Keratinocyte (primary cell): ENCODE measurements at regions not wholly inside any gene's neighbourhood (a gene's known extent, or its start where the extent isn't known, plus 50 kb on each side); places are given as distances from the start of the nearest gene placed in this dataset.

Experiments used
- DNase-seq: peaks from one replicate; pipeline ENCODE4 v3.0.0-alpha.2; 2011; ENCODE audit warnings: low read depth, missing footprints, low spot score
- FAIRE-seq: peaks from 2 replicates; lab custom pipeline; 2011; peaks lifted over from hg19 to GRCh38; lab: Jason Lieb, UNC
- H2AFZ ChIP-seq: 2 replicates; pipeline ENCODE4 v1.6.0; 2012; ENCODE audit warnings: low read length, control low read depth, inconsistent platforms; ENCODE audit not compliant: control insufficient read depth
- H3K27ac ChIP-seq: 2 replicates; pipeline ENCODE4 v1.5.1; 2011; ENCODE audit warnings: low read length; ENCODE audit not compliant: control insufficient read depth, insufficient read depth
- H3K27me3 ChIP-seq: 3 replicates; pipeline ENCODE4 v1.6.0; 2011; ENCODE audit warnings: low read length; ENCODE audit not compliant: control insufficient read depth, insufficient read depth; ENCODE audit errors: extremely low read depth
- H3K36me3 ChIP-seq, 2 experiments: 2 replicates in 1 of 2; 3 replicates in 1 of 2; pipeline ENCODE4 v1.5.1; 2011; ENCODE audit warnings: low read length in 2 of 2, mild to moderate bottlenecking in 1 of 2; ENCODE audit not compliant: control insufficient read depth in 2 of 2, insufficient read depth in 2 of 2; ENCODE audit errors: extremely low read depth in 1 of 2
- H3K4me1 ChIP-seq: 3 replicates; pipeline ENCODE4 v1.5.1; 2011; ENCODE audit warnings: low read length; ENCODE audit not compliant: control insufficient read depth, insufficient read depth; ENCODE audit errors: extremely low read depth
- H3K4me2 ChIP-seq: 3 replicates; pipeline ENCODE4 v1.6.0; 2011; ENCODE audit warnings: low read depth, low read length; ENCODE audit not compliant: control insufficient read depth, insufficient read depth; ENCODE audit errors: extremely low read depth
- H3K4me3 ChIP-seq, 3 experiments: fragments of 200-600 bp in 1 of 3; sonication (generic) in 1 of 3; 2 replicates in 2 of 3; 3 replicates in 1 of 3; pipeline ENCODE4 v1.5.1; 2011 to 2016; ENCODE audit warnings: low read length in 3 of 3, mild to moderate bottlenecking in 3 of 3, control low read depth in 2 of 3, inconsistent platforms in 1 of 3, low read depth in 1 of 3, mixed read lengths in 1 of 3, mixed run types in 1 of 3, moderate library complexity in 1 of 3; ENCODE audit not compliant: control insufficient read depth in 2 of 3, insufficient read depth in 2 of 3; ENCODE audit errors: extremely low read depth in 1 of 3
- H3K79me2 ChIP-seq: 2 replicates; pipeline ENCODE4 v1.6.0; 2012; ENCODE audit warnings: low read length; ENCODE audit not compliant: control insufficient read depth, insufficient read depth
- H3K9ac ChIP-seq: 3 replicates; pipeline ENCODE4 v1.6.0; 2011; ENCODE audit warnings: low read length; ENCODE audit not compliant: control insufficient read depth, insufficient read depth; ENCODE audit errors: extremely low read depth
- H3K9me1 ChIP-seq: 3 replicates; pipeline ENCODE4 v1.6.0; 2011; ENCODE audit warnings: low read length; ENCODE audit not compliant: control insufficient read depth, insufficient read depth; ENCODE audit errors: extremely low read depth
- H3K9me3 ChIP-seq: 2 replicates; pipeline ENCODE4 v1.5.1; 2012; ENCODE audit warnings: low read depth, low read length; ENCODE audit not compliant: control insufficient read depth
- H4K20me1 ChIP-seq: 3 replicates; pipeline ENCODE4 v1.6.0; 2011; ENCODE audit warnings: low read length; ENCODE audit not compliant: control insufficient read depth, insufficient read depth; ENCODE audit errors: extremely low read depth
- CTCF ChIP-seq, 3 experiments: IDR thresholded peaks in 1 of 3; conservative IDR thresholded peaks in 1 of 3; optimal IDR thresholded peaks in 1 of 3; 2 replicates in 2 of 3; 3 replicates in 1 of 3; pipeline versions ENCODE3 to v1.5.1; 2011; ENCODE audit warnings: low read length in 3 of 3, mild to moderate bottlenecking in 3 of 3, moderate library complexity in 2 of 3, control low read depth in 1 of 3, inconsistent platforms in 1 of 3; ENCODE audit not compliant: insufficient read depth in 2 of 3; ENCODE audit errors: extremely low read depth in 1 of 3
- EZH2 ChIP-seq: IDR thresholded peaks from one replicate; pipeline ENCODE4 v1.6.1; 2012; ENCODE audit warnings: inconsistent platforms, mild to moderate bottlenecking, low read length, moderate library complexity
- dilution Hi-C: fragments of 300-500 bp; cut with MboI; formaldehyde crosslinking; loops from one replicate; pipeline ENCODE4 v1.7.0; 2020; ENCODE audit warnings: low sequenced_read_pairs; ENCODE audit not compliant: extremely low pct_ligation_motif_present

GRCh38 chr2:60267122-60267521, 286.3 kb downstream of the BCL11A start:
- Histone ChIP-seq H3K9ac (no peak overlapping the region), H3K4me1 (no peaks in the 10 kb centered on the region), H3K9me1 (no peaks in the 10 kb centered on the region), H2AFZ (no peak overlapping the region), H3K4me3 (no peak overlapping the region), H3K9me3 (no peaks in the 10 kb centered on the region), H3K27ac (no peak overlapping the region), H3K27me3 (no peaks in the 10 kb centered on the region), H3K79me2 (no peaks in the 10 kb centered on the region), H3K4me2 (no peak overlapping the region), H4K20me1 (no peaks in the 10 kb centered on the region), H3K36me3 (no peaks in the 10 kb centered on the region)
- no peak for TF ChIP-seq CTCF (optimal IDR thresholded peaks at IDR 0.05 in 1 of 3, IDR thresholded peaks at IDR 0.05 in 1 of 3, conservative IDR thresholded peaks at IDR 0.05 in 1 of 3; ENCODE audit: extremely low read depth in 1 of 3, insufficient read depth in 2 of 3, low read length in 3 of 3)
- no peak for TF ChIP-seq EZH2
- dilution Hi-C loops: no loop called here
- FAIRE-seq (no peak), DNase-seq (no peak)

- H3K36me3 ChIP-seq: no peaks in the 10 kb centered on the region
- H3K9me3 ChIP-seq: no peaks in the 10 kb centered on the region
- H3K27ac ChIP-seq: no peak overlapping the region
- H3K27me3 ChIP-seq: no peaks in the 10 kb centered on the region
- dilution Hi-C loops: no loop called here
- no peak overlapping the region for H3K9ac ChIP-seq
- H3K4me1 ChIP-seq: peaks cover 12% of the 10 kb centered on the region
- FAIRE-seq: no peak
- H4K20me1 ChIP-seq: no peaks in the 10 kb centered on the region
- H3K4me3 ChIP-seq: no peak overlapping the region
- H3K79me2 ChIP-seq: no peaks in the 10 kb centered on the region
- no peaks in the 10 kb centered on the region for H3K9me1 ChIP-seq
- H3K4me2 ChIP-seq: no peak overlapping the region
- TF ChIP-seq CTCF (optimal IDR thresholded peaks at IDR 0.05 in 1 of 3, IDR thresholded peaks at IDR 0.05 in 1 of 3, conservative IDR thresholded peaks at IDR 0.05 in 1 of 3; ENCODE audit: extremely low read depth in 1 of 3, insufficient read depth in 2 of 3, low read length in 3 of 3): no peak
- no peak for TF ChIP-seq EZH2
- H2AFZ ChIP-seq: no peak overlapping the region
- no peak for DNase-seq
Measured at GRCh38 chr2:60262178-60262577, 291.3 kb downstream of the BCL11A start.
